ENCODE measurements at regions not wholly inside any gene's neighbourhood (a gene's known extent, or its start where the extent isn't known, plus 50 kb on each side); places are given as distances from the start of the nearest gene placed in this dataset.

DNA sequence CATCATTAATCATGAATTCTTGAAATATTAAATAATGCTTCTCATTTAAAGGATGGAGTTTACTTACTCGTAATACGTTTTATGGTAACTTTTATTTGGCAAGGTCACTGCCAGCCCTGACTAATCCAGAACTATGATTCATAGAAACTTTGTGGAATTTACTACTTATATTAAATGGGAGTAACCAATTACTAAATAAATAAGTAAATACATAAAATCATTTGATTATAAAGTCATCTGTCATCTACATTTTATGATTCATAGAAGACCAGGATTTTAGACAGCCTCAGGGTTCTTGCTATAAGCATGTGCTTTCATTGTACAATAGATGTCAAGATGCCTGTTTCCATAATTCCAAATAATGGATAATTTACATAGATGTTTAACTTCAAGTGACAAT is 611.1 kb downstream of the TBC1D4 start:
- Histone ChIP-seq H3K27ac (ENCODE audit: low read depth in 1 of 2, low read length in 1 of 2) (no peak overlapping the region), H3K4me3 (no peak overlapping the region), H3K36me3 (ENCODE audit: control insufficient read depth in 4 of 4, insufficient read depth in 4 of 4, low read length in 4 of 4) (no peaks in the 10 kb centered on the region), H3K9me3 (ENCODE audit: control insufficient read depth in 4 of 4, insufficient read depth in 3 of 4, low read length in 3 of 4) (peaks cover 0 to 7% (median 0%) of the 10 kb centered on the region in 4 donors), H3K27me3 (ENCODE audit: control insufficient read depth in 3 of 3, insufficient read depth in 3 of 3, low read length in 2 of 3) (no peaks in the 10 kb centered on the region), H3K9ac (ENCODE audit: insufficient read depth in 1 of 2, low read length in 2 of 2) (no peak overlapping the region), H3K4me1 (ENCODE audit: control insufficient read depth in 5 of 5, insufficient read depth in 5 of 5, low read length in 5 of 5) (peaks cover 0 to 3% (median 0%) of the 10 kb centered on the region in 5 donors)
- DNase-seq (no peak), ATAC-seq (ENCODE audit: insufficient read depth, low FRiP score) (no peak)
- TF ChIP-seq, protein P1, sequence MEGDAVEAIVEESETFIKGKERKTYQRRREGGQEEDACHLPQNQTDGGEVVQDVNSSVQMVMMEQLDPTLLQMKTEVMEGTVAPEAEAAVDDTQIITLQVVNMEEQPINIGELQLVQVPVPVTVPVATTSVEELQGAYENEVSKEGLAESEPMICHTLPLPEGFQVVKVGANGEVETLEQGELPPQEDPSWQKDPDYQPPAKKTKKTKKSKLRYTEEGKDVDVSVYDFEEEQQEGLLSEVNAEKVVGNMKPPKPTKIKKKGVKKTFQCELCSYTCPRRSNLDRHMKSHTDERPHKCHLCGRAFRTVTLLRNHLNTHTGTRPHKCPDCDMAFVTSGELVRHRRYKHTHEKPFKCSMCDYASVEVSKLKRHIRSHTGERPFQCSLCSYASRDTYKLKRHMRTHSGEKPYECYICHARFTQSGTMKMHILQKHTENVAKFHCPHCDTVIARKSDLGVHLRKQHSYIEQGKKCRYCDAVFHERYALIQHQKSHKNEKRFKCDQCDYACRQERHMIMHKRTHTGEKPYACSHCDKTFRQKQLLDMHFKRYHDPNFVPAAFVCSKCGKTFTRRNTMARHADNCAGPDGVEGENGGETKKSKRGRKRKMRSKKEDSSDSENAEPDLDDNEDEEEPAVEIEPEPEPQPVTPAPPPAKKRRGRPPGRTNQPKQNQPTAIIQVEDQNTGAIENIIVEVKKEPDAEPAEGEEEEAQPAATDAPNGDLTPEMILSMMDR (IDR thresholded peaks at IDR 0.05; ENCODE audit: control extremely low read depth, extremely low read depth): no peak
- WGBS, 2 donors: 88 to 97% methylated on average over 2 of the region's 2 CpGs

DNA sequence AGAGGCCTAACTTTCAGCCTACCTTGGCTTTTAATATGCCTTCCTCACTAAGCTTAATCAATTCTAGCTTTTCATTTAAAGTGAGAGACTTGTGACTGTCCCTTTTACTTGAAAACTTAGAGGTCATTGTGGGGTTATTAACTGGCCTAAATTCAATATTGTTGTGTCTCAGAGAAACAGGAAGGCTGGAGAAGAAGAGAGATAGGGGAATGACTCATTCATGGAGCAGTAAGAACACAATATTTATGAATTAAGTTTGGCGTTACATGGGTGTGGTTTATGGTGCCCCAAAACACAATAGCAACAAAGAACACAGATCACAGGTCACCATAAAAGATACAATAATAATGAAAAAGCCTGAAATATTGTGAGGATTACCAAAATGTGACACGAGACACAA is 612.1 kb downstream of the TBC1D4 start:
- Histone ChIP-seq H3K4me1 (ENCODE audit: control insufficient read depth in 5 of 5, insufficient read depth in 5 of 5, low read length in 5 of 5) (peaks cover 0 to 3% (median 0%) of the 10 kb centered on the region in 5 donors), H3K4me3 (no peak overlapping the region), H3K9ac (ENCODE audit: insufficient read depth in 1 of 2, low read length in 2 of 2) (no peak overlapping the region), H3K36me3 (ENCODE audit: control insufficient read depth in 4 of 4, insufficient read depth in 4 of 4, low read length in 4 of 4) (no peaks in the 10 kb centered on the region), H3K27me3 (ENCODE audit: control insufficient read depth in 3 of 3, insufficient read depth in 3 of 3, low read length in 2 of 3) (no peaks in the 10 kb centered on the region), H3K9me3 (ENCODE audit: control insufficient read depth in 4 of 4, insufficient read depth in 3 of 4, low read length in 3 of 4) (peaks cover 0 to 7% (median 0%) of the 10 kb centered on the region in 4 donors), H3K27ac (ENCODE audit: low read depth in 1 of 2, low read length in 1 of 2) (no peak overlapping the region)
- TF ChIP-seq, protein P1 (IDR thresholded peaks at IDR 0.05; ENCODE audit: control extremely low read depth, extremely low read depth): no peak
- ATAC-seq (ENCODE audit: insufficient read depth, low FRiP score): no peak
- no peak for DNase-seq
- WGBS, 2 donors: 78 to 80% methylated on average over 2 of the region's 2 CpGs

DNA sequence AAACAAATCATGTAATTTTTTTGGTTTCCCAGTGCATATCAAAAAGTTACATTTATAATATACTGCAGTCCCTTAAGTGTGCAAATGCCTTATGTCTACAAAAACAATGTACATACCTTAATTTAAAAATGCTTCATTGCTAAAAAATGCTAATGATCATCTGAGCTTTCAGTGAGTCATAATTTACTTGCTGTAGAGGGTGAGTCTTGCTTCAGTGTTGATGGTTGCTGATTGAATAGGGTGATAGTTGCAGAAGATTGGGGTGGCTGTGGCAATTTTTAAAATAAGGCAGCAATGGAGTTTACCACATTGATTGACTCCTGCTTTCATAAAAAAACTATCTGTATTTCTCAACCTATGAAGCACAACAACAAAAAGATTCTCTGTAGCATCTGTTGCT is 613.9 kb downstream of the TBC1D4 start:
- Histone ChIP-seq H3K4me3 (no peak overlapping the region), H3K27me3 (ENCODE audit: control insufficient read depth in 3 of 3, insufficient read depth in 3 of 3, low read length in 2 of 3) (no peaks in the 10 kb centered on the region), H3K4me1 (ENCODE audit: control insufficient read depth in 5 of 5, insufficient read depth in 5 of 5, low read length in 5 of 5) (peaks cover 0 to 3% (median 0%) of the 10 kb centered on the region in 5 donors), H3K36me3 (ENCODE audit: control insufficient read depth in 4 of 4, insufficient read depth in 4 of 4, low read length in 4 of 4) (no peaks in the 10 kb centered on the region), H3K9me3 (ENCODE audit: control insufficient read depth in 4 of 4, insufficient read depth in 3 of 4, low read length in 3 of 4) (peaks cover 0 to 7% (median 0%) of the 10 kb centered on the region in 4 donors), H3K9ac (ENCODE audit: insufficient read depth in 1 of 2, low read length in 2 of 2) (no peak overlapping the region), H3K27ac (ENCODE audit: low read depth in 1 of 2, low read length in 1 of 2) (no peak overlapping the region)
- TF ChIP-seq, protein P1 (IDR thresholded peaks at IDR 0.05; ENCODE audit: control extremely low read depth, extremely low read depth): no peak
- DNase-seq (no peak), ATAC-seq (ENCODE audit: insufficient read depth, low FRiP score) (no peak)

DNA sequence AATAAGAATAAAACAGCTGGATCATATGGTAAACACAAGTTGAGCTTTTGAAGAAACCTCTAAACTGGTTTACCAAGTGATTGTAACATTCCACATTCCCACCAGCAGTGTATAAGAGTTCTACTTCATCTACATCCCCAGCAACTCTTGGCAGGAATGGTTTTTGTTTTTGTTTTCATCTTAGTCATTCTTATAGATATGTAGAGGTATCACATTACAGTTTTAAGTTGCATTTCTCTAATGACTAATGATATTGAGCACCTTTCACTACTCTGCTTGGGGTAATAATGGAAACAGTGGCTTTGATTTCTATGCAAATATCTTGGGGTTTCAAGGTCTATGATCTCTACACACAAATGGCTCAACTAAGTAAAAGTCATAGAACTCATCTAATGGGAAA is 614.5 kb downstream of the TBC1D4 start:
- no peak for ATAC-seq (ENCODE audit: insufficient read depth, low FRiP score)
- Histone ChIP-seq H3K36me3 (ENCODE audit: control insufficient read depth in 4 of 4, insufficient read depth in 4 of 4, low read length in 4 of 4) (no peaks in the 10 kb centered on the region), H3K9me3 (ENCODE audit: control insufficient read depth in 4 of 4, insufficient read depth in 3 of 4, low read length in 3 of 4) (peaks cover 0 to 7% (median 0%) of the 10 kb centered on the region in 4 donors), H3K4me1 (ENCODE audit: control insufficient read depth in 5 of 5, insufficient read depth in 5 of 5, low read length in 5 of 5) (peaks cover 0 to 3% (median 0%) of the 10 kb centered on the region in 5 donors), H3K27me3 (ENCODE audit: control insufficient read depth in 3 of 3, insufficient read depth in 3 of 3, low read length in 2 of 3) (no peaks in the 10 kb centered on the region), H3K27ac (ENCODE audit: low read depth in 1 of 2, low read length in 1 of 2) (no peak overlapping the region), H3K4me3 (no peak overlapping the region), H3K9ac (ENCODE audit: insufficient read depth in 1 of 2, low read length in 2 of 2) (no peak overlapping the region)
- no peak for DNase-seq
- TF ChIP-seq, protein P1 (IDR thresholded peaks at IDR 0.05; ENCODE audit: control extremely low read depth, extremely low read depth): no peak
